Stimulated activated CD8-positive, alpha-beta memory T cell treated with anti-CD3 and anti-CD28 coated beads, Interleukin-15, amount 100 ng/mL, for 24 hours (primary cell): ENCODE measurements at regions not wholly inside any gene's neighbourhood (a gene's known extent, or its start where the extent isn't known, plus 50 kb on each side); places are given as distances from the start of the nearest gene placed in this dataset.

ENCODE experiments used
- DNase-seq: peaks from one replicate; pipeline ENCODE4 v3.0.0-alpha.2; 2020; ENCODE audit warnings: low read depth

DNA sequence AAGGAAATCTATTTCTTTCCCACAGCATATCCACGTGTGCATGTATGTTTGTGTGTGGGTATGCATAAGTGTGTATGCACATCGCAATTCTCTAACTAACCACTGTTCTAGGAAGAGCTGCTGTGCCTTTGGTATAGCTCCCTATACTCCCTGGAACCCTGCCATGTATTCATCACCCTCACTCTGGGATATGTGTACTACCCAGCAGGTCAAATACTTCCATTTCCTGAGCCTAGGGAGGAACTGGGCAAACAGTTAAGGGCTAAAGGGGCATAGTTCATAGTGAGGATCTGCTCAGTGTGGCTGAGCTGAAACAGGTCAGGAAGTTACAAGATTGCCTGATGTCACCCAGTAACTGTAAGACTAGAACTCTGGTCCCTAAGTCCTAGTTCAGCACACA is 260.4 kb downstream of the RPLP1 start:
- DNase-seq = no peak

DNA sequence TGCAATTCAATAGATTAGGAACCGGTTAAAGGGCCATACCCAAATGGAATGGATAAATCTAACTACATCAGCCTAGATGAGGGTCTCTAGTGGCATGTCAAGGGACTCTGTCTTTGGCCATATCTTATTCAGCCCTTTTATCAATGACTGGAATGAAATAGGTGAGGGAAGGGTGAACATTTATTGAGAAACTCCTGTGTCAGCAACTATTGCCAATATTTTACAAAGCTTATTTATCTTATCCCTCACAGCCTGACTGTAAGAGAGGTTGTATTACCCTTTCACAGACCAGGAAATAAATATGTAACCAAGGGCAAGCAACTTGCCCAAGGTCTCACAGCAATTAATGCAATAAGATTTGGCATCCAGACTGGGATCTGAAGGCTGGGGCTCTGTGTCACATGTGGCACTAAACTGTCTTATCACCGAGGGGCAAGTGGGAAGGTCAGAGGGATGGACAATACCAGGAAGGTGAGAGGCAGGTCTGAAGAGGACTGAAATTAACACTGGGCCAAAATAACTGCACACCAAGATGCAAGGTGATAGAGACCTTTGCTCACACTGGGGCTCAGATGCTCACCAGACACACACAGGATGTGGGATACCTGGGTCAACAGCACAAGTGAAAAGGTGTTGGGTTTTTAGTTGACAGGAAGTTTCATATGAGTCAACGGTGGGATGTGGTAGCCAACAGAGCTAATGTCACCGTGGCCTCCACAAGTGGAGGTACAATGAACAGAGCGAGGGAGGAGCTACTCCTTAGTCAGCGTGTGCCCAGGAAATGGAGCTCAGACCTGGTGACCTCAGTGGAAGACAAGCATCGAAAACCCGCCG is 261.3 kb downstream of the RPLP1 start:
- DNase-seq = no peak

DNA sequence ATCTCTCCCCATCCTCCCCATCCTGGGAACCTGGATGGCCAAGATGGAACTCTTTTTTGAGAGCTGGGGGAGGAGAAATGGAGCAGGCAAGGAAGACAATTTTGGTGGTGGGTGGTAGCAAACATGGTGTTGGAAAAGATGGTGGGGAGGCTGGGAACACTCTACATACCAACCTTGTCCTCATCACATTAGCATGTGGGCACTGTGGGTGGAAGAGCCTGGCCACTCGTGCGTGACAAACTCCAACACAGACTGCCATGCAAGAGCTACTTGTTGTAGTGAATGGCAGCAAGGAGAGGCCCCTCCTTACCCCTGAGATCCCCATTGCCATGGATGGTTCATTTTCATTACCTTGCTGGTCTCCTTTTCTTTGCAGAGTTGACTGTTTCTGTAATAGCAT is 262.6 kb downstream of the RPLP1 start:
- no peak for DNase-seq

DNA sequence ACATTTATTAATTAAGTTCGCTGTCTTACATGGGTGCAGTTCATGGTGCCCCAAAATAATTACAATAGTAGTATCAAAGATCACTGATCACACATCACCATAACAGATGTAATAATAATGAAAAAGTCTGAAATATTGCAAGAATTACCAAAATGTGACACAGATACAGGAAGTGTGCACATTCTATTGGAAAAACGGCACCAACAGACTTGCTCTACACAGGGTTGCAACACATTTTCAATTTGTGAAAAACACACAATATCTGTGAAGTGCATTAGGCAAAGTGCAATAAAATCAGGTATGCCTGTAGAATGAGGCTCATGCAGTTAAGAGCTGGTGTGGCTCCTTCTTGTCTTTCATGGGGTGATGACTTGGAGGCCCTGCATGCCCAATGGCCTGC is 265.8 kb downstream of the RPLP1 start:
- no peak for DNase-seq

DNA sequence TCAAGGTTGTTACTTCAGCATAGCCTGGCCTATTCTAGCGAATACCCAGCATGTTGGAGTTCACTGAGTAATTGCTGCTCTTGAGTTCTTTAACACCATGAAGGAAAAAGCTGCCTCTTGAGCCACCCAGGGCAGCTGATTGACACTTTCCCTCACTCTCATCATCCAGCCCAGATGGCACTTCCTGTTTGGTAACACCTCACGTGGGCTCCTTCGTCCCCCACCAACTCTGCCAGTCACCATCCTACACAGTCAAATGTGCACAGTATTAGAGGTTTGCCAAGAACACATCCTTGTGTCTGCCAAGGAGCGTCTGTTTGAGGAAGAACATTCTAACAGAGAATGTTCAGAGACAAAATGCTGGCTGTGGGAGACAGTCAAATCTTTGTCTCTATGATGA is 266.3 kb downstream of the RPLP1 start:
- DNase-seq = no peak

DNA sequence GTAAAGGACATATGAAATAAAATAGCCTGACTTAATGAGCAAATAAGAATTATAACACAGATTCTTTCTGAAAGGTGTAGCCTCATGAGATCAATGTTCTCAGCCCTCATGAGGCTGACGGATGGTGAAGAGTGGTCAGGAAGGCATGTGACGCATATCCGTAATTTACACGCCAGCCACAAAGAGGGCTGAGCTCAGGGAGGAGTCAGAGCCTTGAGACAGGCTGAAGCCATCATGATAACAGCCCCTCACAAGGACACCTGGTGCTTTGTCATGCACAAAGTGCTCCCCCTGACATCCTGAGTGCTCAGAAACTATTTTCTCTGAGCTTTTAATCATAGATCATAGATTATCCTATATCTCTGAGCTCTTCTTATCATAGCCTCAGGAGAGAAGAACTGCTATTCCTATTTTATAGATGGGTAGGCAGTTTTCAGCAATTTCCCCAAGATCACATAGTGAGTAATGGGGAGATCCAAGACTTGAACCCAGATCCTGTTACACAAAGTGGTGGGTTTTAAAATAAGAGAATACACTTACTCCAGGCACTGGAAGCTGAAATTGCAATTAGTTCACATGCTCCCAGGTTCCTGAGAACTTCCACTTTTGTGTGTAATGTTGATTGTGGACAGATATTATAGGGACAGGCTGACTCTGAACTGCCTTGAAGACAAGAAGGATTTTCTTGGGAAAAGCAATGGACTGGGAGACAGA is 267.1 kb downstream of the RPLP1 start:
- DNase-seq = no peak

DNA sequence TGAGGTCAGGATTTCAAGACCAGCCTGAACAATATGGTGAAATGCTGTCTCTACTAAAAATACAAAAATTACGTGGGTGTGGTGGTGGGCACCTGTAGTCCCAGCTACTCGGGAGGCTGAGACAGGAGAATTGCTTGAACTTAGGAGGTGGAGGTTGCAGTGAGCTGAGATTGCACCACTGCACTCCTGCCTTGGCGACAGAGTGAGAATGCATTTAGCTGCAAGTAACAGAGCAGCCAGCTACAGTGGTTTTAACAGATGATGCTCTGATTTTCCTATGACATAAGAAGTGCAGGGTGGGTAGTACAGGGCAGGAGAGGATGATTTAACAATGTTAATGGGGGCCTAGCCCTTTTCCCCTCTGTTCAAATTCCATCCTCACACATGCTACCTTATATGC is 267.9 kb downstream of the RPLP1 start:
- no peak for DNase-seq

DNA sequence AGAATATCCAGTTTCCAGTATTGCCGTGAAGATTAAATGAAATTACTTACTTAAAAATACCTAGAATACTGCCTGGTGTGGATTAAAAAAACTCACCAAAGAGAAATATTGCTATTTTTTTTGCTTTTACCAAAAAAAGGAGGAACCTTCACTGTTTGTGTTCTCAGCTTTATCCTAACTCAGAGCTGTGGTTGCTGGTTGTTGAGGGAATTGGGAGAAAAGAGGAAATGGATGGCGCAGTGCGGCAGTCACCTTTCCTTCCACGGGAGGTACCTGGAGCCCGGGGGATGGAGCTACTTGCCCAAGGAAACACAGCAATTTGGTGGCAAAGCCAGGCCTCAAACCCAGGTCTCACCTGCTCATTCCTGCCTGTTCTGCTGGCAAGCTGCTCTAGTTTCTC is 270.3 kb downstream of the RPLP1 start:
- no peak for DNase-seq

DNA sequence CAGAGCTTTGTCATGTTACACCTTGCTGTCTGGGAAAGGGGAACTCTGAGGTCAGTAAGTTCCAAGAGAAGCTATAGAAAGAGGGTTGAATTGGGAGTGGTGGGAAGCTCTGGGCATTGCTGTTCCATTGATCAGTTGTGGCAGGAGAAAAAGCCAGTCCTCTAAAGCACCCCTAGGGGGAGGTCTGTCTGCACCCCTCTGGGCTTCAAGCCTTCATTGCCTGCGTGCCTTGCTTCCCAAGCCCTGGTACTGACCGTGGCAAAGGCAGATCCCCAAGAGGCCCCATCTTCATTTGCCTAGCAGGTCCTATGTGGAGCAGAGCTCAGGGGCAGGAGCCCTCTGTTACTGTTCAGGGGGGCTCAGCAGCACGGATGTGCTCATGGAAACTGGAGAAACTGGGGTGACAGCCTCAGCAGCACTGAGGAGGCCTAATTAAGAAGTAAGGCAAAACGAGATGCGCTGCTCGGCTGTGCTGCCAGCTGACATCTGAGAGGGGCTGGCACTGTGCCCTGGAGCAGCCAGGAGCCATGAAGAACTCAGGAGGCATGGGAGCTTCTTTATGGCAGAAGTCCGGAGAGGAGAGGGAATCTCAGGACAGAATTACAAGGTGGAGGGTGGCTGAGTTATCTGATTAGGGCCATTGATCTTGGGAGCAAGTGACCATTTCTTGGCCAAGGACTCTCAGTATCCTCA is 270.9 kb downstream of the RPLP1 start:
- DNase-seq = no peak

DNA sequence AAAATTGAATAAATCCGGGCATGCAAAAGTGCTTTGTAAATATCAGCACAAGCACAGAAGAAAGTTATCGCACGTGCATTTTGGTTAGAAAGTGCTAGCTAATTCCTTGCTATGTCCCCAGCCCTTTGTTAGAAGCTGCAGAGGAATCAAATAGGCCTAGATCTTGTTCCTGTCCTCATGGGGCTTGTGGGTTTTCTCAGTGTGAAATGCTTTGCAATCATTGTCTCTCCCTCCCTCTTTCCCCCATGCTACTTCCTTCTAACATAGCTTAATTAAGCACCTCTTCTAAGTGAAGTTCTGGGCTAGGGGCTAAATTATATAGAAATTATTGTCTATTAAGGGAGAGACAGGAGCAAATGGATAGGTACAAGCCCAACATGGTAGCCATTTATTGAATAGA is 271.7 kb downstream of the RPLP1 start:
- DNase-seq = no peak

DNA sequence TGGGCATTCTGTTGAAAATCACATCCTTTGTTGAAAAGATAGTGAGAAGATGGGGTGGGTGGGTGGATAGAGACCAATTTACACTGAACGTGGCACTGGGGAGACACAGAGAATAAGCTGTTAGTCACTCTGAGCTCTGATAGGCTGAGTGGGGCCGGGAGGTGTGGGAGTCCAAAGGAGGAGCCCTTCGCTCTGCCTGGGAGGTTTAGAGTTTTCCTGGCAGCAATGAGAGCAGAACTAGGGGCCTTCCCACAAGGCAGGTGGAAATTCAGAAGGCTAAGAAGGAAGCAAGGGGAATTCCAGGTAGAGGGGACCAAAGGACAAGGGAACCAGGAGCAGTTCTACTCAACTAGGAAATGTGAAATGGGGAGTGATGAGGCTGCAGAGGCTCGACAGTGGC is 272.7 kb downstream of the RPLP1 start:
- DNase-seq = no peak

DNA sequence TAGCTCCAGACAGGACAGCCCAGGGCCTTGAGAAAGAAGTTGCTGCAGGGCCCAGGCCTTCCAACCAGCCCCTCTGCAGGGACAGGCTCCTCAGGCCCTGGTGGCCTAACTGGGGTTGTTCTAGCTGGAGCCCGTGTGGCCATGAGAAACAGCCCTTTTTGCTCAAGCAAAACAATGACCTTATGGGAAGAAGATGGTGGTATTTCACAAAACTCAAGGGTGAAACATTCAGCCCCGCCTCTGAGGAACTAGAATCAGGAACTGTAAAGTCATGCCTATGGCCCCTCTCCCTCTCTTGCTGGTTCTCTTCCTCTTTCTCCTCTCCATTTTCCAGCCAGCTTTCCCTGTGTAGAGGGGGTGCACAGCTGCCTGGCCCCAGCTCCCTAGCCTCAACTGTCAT is 273.3 kb downstream of the RPLP1 start:
- DNase-seq = no peak

DNA sequence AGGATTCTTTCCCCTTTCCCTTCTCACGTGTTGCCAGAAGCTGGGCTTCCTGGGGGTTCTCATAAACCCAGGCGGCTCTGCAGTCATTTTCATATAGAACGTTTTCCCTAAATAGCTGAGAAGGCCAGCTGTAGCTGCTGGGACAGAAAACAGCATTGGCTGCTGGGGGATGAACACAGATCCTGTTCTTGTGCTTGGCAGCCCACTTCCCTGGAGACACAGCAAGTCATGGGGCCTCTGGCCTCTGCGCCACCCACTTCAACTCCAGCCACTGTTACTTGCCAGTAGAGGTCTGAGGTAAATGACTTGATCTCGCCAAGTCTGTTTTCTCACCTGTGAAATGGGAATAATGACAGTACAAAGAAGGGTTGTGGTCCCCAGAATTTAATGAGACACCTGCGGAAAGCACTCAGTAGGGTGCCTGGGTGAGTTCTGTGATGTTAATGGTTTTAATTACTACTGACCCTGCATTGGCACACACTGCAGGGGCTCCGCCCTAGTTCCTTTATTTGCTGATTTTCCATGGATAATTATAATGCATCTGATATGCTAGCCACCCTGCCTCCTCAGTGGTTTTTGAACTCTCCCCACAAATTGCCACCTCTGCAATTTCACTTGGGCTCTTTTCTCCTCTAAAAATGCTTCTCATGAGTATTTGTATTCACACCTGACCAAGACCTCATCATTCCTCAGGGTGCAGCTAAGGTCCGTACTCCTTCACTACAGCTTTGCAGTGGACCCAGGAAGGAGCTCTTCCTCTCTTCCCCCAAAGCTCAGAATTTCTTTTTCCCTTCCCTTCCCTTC is 274.7 kb downstream of the RPLP1 start:
- no peak for DNase-seq

DNA sequence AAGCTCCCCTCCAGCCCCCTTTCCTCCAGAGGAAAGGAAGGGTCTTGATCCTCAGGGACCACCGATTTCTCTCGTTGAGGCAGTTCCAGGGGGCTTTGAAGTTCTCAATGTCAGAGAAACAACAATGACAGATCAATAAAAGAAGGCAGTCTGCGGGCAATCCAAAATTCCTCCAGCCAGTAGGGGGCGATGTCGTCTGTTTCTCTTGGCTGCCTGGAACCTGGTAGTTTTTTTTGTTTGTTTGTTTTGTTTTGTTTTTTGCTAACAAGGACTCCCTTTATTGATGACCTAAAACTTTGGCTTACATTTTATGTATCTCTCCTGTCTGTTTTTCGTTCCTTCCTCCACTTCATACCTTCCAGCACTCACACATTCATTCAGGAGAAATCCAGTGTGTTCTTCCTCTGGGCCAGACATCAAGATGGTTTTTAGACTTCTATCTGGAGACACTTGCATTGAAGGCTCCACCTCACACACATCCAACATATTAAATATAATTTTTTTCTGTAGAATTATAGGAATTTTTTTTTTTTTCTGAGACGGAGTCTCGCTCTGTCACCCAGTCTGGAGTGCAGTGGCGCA is 276.6 kb downstream of the RPLP1 start:
- peak; percentile 62 for DNase-seq

DNA sequence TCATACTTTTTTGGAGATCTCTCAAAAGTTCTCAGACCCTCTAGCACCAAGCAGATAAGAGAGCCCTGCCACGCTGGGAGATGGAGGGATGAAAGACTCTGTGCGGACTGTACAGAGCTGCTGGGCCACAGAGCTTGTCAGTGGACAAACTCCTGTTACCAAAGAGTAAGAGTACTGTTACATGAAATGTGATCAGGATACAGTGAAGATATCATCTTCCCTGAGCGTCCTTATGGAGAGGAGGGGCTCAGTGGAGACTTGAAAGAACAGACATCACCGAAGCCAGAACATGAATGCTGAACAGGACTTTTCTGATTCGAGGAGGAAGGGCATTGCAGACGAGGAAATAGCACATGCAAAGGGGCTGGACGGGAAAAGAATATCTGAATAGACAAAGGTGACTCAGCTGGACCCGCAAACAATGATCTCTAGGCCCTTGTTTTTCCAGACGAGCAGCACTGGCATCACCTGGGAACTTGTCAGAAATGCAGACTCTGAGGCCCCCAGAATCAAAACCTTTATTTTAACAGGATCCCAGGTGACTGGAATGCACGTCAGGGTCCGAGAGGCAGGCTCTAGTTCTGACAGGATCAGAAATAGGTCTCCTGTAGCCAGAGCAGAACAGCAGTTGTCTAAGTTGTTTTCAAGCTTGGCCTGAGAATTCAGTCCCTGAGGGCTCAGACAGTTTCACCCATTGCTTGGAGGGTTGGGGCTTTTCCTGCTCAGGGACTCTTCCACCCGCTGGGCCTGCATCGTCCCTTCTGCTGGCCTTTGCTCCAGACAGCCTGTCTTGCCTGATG is 277.9 kb downstream of the RPLP1 start:
- no peak for DNase-seq

DNA sequence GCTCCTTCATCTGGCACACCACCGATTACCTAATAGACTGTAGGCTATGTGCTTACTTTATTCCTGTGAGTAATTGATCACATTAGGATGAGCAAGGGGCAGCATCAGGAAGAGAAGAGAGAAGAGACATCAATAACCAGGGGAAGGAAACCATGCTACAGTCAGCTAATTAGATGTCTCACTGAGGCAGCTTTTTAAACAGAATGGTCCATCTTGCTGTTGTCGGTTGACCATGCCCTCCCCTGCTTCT is 278.4 kb downstream of the RPLP1 start:
- no peak for DNase-seq

DNA sequence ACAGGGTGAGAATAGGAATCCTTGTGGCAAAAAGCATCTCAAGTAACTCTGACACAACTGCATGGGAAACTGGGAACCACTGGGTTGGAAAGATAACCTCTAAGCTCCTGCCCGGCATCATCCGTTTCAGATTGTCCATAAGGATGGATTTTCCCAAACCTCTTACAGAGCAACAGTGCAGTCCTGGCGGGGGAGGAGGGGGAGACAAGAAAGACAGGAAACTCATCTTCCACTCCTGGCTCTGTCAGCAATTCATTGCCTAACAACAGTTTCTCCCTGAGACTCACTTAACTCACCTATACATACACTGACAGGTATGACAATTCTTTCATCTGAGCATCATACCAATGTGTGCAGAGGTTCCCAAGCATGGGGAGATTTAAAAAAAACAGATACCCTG is 279.0 kb downstream of the RPLP1 start:
- no peak for DNase-seq

DNA sequence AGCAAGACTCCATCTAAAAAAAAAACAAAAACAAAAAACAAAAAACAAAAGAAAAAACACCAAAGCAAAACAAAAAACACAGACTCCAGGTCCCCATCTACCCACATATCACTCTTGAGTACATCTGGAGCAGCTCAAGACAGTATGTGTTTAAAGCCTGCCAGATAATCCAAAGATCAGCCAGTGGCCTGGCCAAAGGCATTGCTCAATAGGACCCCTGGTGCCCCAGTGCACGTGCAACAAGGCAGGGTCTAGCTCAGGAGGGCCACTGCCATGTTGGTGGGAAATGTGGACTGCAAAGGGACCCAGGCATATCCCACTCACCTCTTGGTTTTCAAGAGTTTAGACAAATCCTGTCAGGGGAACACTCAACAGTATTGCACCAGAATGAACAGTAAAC is 279.5 kb downstream of the RPLP1 start:
- DNase-seq = no peak

DNA sequence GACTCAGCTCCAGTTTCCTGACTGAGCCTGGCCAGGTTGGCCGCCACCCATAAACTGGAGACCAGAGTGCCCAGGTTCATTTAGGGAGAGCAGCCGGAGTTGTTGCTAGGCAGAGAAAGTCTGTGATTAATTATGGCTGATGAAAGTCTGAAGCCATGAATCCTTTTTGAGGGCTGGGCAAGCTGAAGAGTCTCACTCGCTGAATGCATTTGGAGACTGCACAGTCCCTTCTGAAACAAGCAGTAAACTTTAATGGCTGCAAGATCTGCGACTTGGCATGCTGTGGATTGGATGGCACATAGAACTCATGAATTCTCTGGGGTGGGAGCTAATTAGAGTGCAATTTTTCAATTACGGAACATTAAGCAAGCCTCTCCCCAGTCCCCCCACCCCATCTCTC is 282.1 kb downstream of the RPLP1 start:
- no peak for DNase-seq

DNA sequence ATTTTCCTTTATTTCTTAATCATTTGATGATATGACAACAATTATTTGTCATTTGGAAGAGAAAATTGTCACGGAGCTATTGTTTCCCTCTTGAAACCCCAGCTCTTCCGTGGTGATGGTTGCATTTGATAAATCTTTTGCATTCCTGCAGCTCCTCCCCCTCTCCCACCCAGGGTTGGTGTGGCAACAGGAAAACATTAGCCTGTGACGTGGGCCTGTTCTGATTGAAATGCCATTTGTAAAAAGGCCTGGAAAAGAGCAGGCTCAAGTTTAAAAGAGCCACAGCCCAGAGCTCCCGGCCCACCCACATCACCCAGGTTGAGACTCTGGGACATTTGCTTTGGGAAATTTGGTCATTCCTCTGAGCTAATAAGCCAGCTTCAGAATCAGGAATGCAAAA is 282.5 kb downstream of the RPLP1 start:
- no peak for DNase-seq

DNA sequence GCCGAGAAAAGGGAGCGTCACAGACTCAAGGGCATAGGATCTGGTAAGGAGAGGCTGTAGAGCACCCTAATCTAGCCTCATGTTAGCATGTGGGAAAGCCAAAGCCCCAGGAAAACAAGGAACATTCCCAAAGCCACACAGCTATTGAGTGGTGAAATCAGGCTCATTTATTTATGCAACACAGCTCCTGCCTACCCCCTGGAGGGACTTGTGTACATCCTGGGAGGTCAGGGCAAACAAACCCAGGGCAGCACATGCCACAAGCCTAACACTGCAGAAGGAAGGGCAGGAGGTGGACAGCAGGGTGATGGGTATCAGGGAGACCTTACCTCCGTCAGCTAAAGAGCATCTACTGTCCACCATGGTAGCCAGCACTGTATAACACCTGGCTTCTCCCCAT is 283.5 kb downstream of the RPLP1 start:
- DNase-seq = no peak
